ENCODE measurements at regions not wholly inside any gene's neighbourhood (a gene's known extent, or its start where the extent isn't known, plus 50 kb on each side); places are given as distances from the start of the nearest gene placed in this dataset.

GRCh38 chr5:166031926-166032325, 2259.5 kb upstream of the WWC1 start:
- FAIRE-seq = no peak

- FAIRE-seq = no peak
Observed at GRCh38 chr5:166032601-166033000, 2258.8 kb upstream of the WWC1 start.

- no peak for FAIRE-seq
Observed at GRCh38 chr5:166045961-166046360, 2245.5 kb upstream of the WWC1 start.

GRCh38 chr5:166046956-166047355, 2244.5 kb upstream of the WWC1 start:
- FAIRE-seq = no peak

GRCh38 chr5:166050531-166050930, 2240.9 kb upstream of the WWC1 start:
- FAIRE-seq = no peak

- no peak for FAIRE-seq
Observed at GRCh38 chr5:166058660-166059059, 2232.8 kb upstream of the WWC1 start.

GRCh38 chr5:166062094-166062493, 2229.4 kb upstream of the WWC1 start:
- FAIRE-seq = no peak

GRCh38 chr5:166062719-166063118, 2228.7 kb upstream of the WWC1 start:
- no peak for FAIRE-seq

- no peak for FAIRE-seq
Observed at GRCh38 chr5:166063261-166063660, 2228.2 kb upstream of the WWC1 start.

GRCh38 chr5:166068547-166069335, 2222.7 kb upstream of the WWC1 start:
- FAIRE-seq = no peak

- FAIRE-seq = no peak
Observed at GRCh38 chr5:166073901-166074581, 2217.4 kb upstream of the WWC1 start.

GRCh38 chr5:166074582-166075481, 2216.6 kb upstream of the WWC1 start:
- FAIRE-seq = no peak

GRCh38 chr5:166083183-166083959, 2208.1 kb upstream of the WWC1 start:
- FAIRE-seq = no peak

GRCh38 chr5:166086568-166086967, 2204.9 kb upstream of the WWC1 start:
- no peak for FAIRE-seq

- no peak for FAIRE-seq
Observed at GRCh38 chr5:166088389-166089039, 2202.9 kb upstream of the WWC1 start.

GRCh38 chr5:166091931-166092330, 2199.5 kb upstream of the WWC1 start:
- no peak for FAIRE-seq

GRCh38 chr5:166093312-166093711, 2198.1 kb upstream of the WWC1 start:
- no peak for FAIRE-seq

- FAIRE-seq = no peak
Observed at GRCh38 chr5:166102947-166103346, 2188.5 kb upstream of the WWC1 start.

GRCh38 chr5:166111021-166111420, 2180.4 kb upstream of the WWC1 start:
- FAIRE-seq = no peak

- no peak for FAIRE-seq
Observed at GRCh38 chr5:166117072-166118066, 2174.1 kb upstream of the WWC1 start.

GRCh38 chr5:166119506-166119905, 2171.9 kb upstream of the WWC1 start:
- no peak for FAIRE-seq
